ENCODE measurements at regions not wholly inside any gene's neighbourhood (a gene's known extent, or its start where the extent isn't known, plus 50 kb on each side); places are given as distances from the start of the nearest gene placed in this dataset.

DNA sequence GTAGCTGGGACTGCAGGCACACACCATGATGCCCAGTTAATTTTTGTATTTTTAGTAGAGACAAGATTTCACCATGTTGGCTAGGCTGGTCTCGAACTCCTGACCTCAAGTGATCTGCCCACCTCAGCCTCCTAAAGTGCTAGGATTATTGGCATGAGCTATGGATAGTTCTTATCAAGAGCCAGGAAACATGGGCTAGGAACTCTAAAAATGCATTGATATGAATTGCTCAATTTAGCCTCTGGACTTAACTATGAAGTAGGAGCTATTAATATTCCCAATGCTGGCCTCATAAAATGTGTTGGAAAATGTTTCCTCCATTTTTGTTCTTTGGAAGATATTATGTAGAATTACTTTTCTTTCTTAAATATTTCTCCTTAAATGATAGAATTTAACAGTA is 82.8 kb upstream of the PEX5L start:
- no peak for DNase-seq
- H3K4me2 ChIP-seq (replicated peaks; ENCODE audit: low read depth, low read length, poor library complexity, severe bottlenecking), result no peak overlapping the region
- H3K9me3 ChIP-seq (ENCODE audit: control extremely low read depth in 1 of 3, control insufficient read depth in 2 of 3, insufficient read depth in 1 of 3, low read length in 2 of 3), result no peaks in the 10 kb centered on the region
- no peak for TF ChIP-seq EZH2 (IDR thresholded peaks at IDR 0.05; ENCODE audit: borderline replicate concordance, insufficient read depth, low read depth, low read length, poor library complexity, severe bottlenecking)
- TF ChIP-seq, protein P1, sequence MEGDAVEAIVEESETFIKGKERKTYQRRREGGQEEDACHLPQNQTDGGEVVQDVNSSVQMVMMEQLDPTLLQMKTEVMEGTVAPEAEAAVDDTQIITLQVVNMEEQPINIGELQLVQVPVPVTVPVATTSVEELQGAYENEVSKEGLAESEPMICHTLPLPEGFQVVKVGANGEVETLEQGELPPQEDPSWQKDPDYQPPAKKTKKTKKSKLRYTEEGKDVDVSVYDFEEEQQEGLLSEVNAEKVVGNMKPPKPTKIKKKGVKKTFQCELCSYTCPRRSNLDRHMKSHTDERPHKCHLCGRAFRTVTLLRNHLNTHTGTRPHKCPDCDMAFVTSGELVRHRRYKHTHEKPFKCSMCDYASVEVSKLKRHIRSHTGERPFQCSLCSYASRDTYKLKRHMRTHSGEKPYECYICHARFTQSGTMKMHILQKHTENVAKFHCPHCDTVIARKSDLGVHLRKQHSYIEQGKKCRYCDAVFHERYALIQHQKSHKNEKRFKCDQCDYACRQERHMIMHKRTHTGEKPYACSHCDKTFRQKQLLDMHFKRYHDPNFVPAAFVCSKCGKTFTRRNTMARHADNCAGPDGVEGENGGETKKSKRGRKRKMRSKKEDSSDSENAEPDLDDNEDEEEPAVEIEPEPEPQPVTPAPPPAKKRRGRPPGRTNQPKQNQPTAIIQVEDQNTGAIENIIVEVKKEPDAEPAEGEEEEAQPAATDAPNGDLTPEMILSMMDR (IDR thresholded peaks at IDR 0.05), result no peak
- peaks cover 3% of the 10 kb centered on the region for H3K9me3 Mint-ChIP-seq (ENCODE audit: insufficient read depth)
- H2AFZ ChIP-seq (ENCODE audit: insufficient read depth, low read depth, low read length, poor library complexity, severe bottlenecking), result no peak overlapping the region
- no peaks in the 10 kb centered on the region for H3K79me2 ChIP-seq (ENCODE audit: control insufficient read depth, insufficient read depth, low read length)
- no peak overlapping the region for H3K4me3 Mint-ChIP-seq
- H3K4me1 ChIP-seq (ENCODE audit: control insufficient read depth in 2 of 2, insufficient read depth in 2 of 2, low read length in 2 of 2), result no peaks in the 10 kb centered on the region
- POLR2A ChIA-PET, result interaction anchor here (0.5 kb wide), 1 partner anchor 157 kb away, joined by 4 read pairs; no protein-coding TSS in a partner anchor
- H4K20me1 ChIP-seq (ENCODE audit: control insufficient read depth, insufficient read depth, low read length, poor library complexity, severe bottlenecking), result no peaks in the 10 kb centered on the region
- no peaks in the 10 kb centered on the region for H3K4me1 Mint-ChIP-seq
- no peak overlapping the region for H3K9ac ChIP-seq (ENCODE audit: low read length)
- no peak for ATAC-seq (ENCODE audit: low read depth)
- no peaks in the 10 kb centered on the region for H3K36me3 ChIP-seq (replicated peaks in 1 of 2; ENCODE audit: control extremely low read depth in 1 of 2, control insufficient read depth in 1 of 2, extremely low read depth in 1 of 2, insufficient read depth in 2 of 2, low read length in 1 of 2)
- intact Hi-C loops (cut with micrococcal nuclease), result no loop called here
- WGBS (ENCODE audit: insufficient coverage), result 80% methylated on average over 1 of the region's 1 CpG
- no peaks in the 10 kb centered on the region for H3K27me3 ChIP-seq (replicated peaks in 1 of 4; ENCODE audit: control extremely low read depth in 1 of 4, control insufficient read depth in 3 of 4, insufficient read depth in 4 of 4, low read length in 3 of 4)
- H3K27me3 Mint-ChIP-seq, result no peaks in the 10 kb centered on the region
- CTCF ChIA-PET, result no interaction called here
- H3K4me3 ChIP-seq (ENCODE audit: control extremely low read depth in 1 of 5, extremely low read depth in 1 of 5, insufficient read depth in 1 of 5, low read depth in 2 of 5, low read length in 4 of 5), result no peak overlapping the region
- no peak overlapping the region for H3K27ac ChIP-seq (ENCODE audit: low read length in 2 of 2)
- no peak overlapping the region for H3K27ac Mint-ChIP-seq

DNA sequence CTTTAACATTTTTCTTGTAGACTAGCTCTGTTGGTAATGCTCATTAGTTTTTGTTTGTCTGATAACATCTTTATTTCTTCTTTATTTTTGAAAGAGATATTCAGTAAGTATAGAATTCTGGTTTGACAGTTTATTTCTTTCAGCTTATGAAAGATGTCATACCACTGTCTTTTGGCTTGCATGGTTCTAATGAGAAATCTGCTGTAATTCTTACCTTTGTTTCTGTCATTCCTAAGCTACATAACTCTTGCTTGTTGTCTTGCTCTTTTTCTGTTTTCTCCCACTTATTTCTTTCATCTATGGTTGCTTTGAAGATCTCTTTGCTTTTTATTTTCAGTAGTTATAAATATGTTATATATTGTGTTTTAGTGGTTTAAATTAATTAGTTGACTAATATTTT is 87.2 kb upstream of the PEX5L start:
- no peak overlapping the region for H3K9ac ChIP-seq (ENCODE audit: low read length)
- H4K20me1 ChIP-seq (ENCODE audit: control insufficient read depth, insufficient read depth, low read length, poor library complexity, severe bottlenecking), result no peaks in the 10 kb centered on the region
- H3K4me1 ChIP-seq (ENCODE audit: control insufficient read depth in 2 of 2, insufficient read depth in 2 of 2, low read length in 2 of 2), result no peaks in the 10 kb centered on the region
- H3K79me2 ChIP-seq (ENCODE audit: control insufficient read depth, insufficient read depth, low read length), result no peaks in the 10 kb centered on the region
- no peak overlapping the region for H3K4me3 Mint-ChIP-seq
- H3K27ac ChIP-seq (ENCODE audit: low read length in 2 of 2), result no peak overlapping the region
- H3K9me3 Mint-ChIP-seq (ENCODE audit: insufficient read depth), result peaks cover 8% of the 10 kb centered on the region
- H3K36me3 ChIP-seq (replicated peaks in 1 of 2; ENCODE audit: control extremely low read depth in 1 of 2, control insufficient read depth in 1 of 2, extremely low read depth in 1 of 2, insufficient read depth in 2 of 2, low read length in 1 of 2), result no peaks in the 10 kb centered on the region
- no peak overlapping the region for H3K4me3 ChIP-seq (ENCODE audit: control extremely low read depth in 1 of 5, extremely low read depth in 1 of 5, insufficient read depth in 1 of 5, low read depth in 2 of 5, low read length in 4 of 5)
- no peaks in the 10 kb centered on the region for H3K4me1 Mint-ChIP-seq
- no peak for DNase-seq
- intact Hi-C loops (cut with micrococcal nuclease), result no loop called here
- POLR2A ChIA-PET, result no interaction called here
- no peak overlapping the region for H3K4me2 ChIP-seq (replicated peaks; ENCODE audit: low read depth, low read length, poor library complexity, severe bottlenecking)
- no peaks in the 10 kb centered on the region for H3K27me3 Mint-ChIP-seq
- no peak overlapping the region for H3K27ac Mint-ChIP-seq
- H3K9me3 ChIP-seq (ENCODE audit: control extremely low read depth in 1 of 3, control insufficient read depth in 2 of 3, insufficient read depth in 1 of 3, low read length in 2 of 3), result peaks cover 0 to 5% (median 1%) of the 10 kb centered on the region in 3 donors
- CTCF ChIA-PET, result interaction anchor here (0.6 kb wide), 1 partner anchor 120 kb away, joined by 3 read pairs; no protein-coding TSS in a partner anchor
- H3K27me3 ChIP-seq (replicated peaks in 1 of 4; ENCODE audit: control extremely low read depth in 1 of 4, control insufficient read depth in 3 of 4, insufficient read depth in 4 of 4, low read length in 3 of 4), result no peaks in the 10 kb centered on the region
- TF ChIP-seq EZH2 (IDR thresholded peaks at IDR 0.05; ENCODE audit: borderline replicate concordance, insufficient read depth, low read depth, low read length, poor library complexity, severe bottlenecking), result no peak
- TF ChIP-seq, protein P1 (IDR thresholded peaks at IDR 0.05), result no peak
- no peak overlapping the region for H2AFZ ChIP-seq (ENCODE audit: insufficient read depth, low read depth, low read length, poor library complexity, severe bottlenecking)
- no peak for ATAC-seq (ENCODE audit: low read depth)
